Stimulated activated CD8-positive, alpha-beta memory T cell treated with anti-CD3 and anti-CD28 coated beads, Interleukin-12 subunit alpha, Interleukin-12 subunit beta, amount 100 ng/mL, for 24 hours (primary cell): ENCODE measurements at regions not wholly inside any gene's neighbourhood (a gene's known extent, or its start where the extent isn't known, plus 50 kb on each side); places are given as distances from the start of the nearest gene placed in this dataset.

ENCODE experiments used
- DNase-seq: peaks from one replicate; pipeline ENCODE4 v3.0.0-alpha.2; 2020; ENCODE audit errors: extremely low read depth

DNA sequence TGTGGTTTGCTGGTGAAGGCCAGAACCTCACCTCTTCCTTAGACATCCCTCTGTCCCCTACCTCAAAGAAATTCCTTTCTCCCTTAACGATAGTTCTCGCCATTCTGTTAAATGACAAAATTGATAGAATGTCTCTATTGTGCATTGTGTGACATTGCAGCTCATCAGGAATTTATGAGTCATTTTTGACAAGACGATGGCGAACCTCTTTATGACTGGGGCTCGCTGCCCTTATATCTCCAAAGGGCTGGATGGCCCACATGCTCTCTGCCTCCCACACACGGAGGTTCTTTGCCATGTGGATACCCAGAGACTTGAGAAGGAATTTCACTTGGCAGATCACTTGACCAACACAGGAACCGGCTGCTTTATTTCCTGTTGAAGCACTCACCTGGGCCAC is 66.8 kb upstream of the RPS6KA2 start:
- DNase-seq = no peak

DNA sequence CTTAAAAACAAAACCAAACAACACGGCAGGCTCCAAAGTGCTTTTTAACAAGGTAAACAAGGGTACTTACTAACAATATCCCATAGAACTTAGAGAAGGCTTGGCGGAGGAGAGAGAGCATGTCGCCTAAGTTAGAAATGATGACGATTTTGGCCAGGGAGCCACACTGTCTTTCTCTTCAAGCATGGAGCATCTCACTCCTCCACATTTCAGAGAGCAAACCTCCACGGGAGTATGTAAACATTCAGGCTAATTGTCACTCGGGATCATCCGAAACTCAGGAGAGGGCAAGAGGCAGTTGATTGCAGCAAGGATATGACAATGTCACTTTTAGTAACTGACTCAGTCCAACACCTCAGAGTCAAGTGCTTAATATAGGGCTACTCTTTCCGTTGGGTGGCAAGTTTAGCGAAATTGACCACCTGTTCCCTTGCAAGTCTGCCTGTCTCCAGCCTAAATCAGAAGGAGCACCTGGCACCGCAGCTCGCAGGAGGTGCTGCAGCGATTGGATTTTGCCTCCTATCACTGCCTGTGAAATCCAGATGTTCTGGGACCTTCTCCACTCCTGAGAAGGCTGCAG is 65.8 kb upstream of the RPS6KA2 start:
- no peak for DNase-seq

DNA sequence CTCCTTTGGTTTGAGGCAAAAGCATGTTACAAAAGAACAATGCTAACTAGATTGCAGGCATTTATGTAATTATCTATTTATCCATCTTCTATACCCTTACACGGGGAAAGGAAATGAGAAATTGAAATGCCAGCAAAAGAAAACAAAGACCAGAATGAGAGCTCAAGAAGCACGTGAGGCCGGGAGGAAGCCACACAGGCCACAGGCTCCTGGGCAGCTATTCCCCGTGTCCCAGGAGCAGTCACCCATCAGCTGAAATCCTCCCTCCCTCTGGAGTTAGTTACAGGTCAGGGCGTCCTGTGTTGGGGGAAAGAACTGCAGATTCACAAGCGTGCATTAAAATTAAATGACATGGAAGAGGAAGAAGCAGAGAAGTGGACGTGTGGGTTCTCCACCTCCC is 64.7 kb upstream of the RPS6KA2 start:
- no peak for DNase-seq

DNA sequence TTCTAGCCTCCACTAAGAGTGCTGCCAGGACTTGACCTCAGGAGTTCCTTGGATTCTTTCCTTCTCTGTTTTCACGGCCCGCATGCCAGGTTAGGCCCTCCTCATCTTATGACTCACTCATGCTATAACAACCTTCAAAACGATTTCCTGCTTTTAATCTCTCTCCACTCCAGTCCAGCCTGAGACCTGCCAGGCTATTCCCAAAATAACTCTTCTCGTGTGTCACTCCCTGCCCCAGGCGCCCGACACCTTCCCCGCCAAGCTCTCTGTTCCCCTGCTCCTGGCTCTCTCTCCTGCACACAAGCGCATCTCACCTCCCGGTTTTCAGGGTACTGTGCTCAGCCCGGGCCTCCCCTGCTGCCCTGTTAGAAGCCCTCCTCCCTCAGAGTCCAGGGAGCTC is 64.1 kb upstream of the RPS6KA2 start:
- no peak for DNase-seq

DNA sequence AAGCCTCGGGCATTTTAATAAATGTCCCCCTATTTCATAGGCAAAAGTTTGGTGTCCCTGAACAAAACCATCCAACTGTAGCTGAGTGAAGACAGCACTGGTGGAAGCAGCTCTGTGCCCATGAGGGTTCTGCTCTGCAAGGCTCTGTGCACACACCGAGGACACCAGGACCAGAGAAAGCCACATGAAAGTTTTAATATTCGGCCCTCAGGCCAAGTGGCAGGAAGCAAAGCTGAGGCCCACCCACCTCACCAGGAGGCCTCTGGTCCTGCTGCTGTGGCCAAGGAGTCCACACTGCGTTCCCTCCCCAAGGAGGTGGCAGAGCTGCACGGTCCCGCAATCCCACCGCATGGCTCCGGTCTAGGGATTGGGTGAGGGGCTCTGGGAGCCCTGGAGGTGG is 62.6 kb upstream of the RPS6KA2 start:
- DNase-seq = no peak

DNA sequence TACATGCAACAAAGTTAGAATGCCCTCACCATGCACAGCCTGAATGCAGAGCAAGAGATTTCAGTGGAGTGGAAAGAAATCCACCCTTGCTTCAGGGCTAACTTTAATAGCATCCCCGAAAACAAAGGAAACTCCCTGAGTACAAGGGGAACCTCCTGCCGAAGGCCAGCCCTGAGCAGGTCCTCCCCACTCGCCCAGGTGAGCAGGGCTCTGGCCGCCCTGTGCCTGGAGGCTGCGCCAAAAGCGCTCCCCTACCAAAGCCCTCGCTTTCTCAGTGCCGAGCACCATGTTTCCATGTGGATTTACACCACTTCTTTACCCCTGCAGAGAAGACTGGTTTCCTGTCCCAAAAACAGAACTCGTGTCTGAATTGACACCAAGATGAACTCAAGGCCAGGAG is 61.9 kb upstream of the RPS6KA2 start:
- DNase-seq = no peak

DNA sequence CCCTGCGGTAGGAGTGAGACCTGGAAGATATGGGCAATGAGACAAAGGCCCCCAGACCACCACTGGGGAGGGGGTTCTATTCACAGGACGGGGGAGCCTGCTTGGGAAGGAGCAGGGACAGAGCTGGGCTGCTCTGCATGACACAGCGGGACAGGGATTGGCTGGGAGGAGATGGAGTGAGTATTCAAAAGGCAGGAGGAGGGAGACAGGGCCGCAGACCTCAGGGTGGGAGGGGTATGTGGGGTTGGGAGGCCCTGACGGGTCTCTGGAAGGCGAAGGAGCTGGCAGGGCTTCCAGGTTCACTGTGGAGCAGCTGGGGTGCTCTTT is 60.8 kb upstream of the RPS6KA2 start:
- DNase-seq = no peak

DNA sequence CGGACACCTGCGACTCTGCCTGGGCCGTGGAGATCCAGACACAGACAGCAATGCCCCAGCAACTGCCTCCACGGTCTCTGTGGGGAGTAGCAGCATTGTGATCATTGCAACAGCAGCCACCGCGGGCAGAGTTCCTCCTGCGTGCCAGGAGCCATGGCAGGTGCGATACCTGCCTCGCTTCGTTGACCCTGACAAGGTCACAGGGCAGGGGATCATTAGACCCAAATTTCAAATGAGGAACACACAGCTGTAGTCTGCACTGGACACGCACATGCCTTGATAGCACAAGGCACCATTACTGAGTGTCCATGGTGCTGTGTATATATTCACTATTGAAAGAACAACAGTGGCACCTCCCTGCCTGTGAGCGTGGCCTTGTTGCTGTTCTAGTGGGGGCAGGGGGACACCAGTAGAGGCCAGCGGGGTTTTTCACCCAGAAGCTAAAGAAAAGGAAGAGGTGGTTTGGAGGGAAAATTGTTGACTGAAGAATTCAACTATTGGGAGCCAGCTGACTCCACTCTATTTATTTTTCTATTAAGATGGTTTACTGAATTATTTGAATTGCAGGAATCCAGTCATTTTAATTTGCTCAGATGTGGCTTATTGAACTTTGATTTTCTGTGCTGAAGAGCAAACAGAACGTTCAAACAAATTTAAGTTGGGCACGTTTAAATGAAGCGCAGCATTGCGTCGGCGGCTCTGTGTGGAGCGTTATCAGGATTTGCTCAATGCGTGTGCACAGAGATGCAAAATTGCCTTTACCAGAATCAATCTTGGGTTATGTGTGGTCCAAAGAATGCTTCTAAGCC is 60.2 kb upstream of the RPS6KA2 start:
- no peak for DNase-seq

DNA sequence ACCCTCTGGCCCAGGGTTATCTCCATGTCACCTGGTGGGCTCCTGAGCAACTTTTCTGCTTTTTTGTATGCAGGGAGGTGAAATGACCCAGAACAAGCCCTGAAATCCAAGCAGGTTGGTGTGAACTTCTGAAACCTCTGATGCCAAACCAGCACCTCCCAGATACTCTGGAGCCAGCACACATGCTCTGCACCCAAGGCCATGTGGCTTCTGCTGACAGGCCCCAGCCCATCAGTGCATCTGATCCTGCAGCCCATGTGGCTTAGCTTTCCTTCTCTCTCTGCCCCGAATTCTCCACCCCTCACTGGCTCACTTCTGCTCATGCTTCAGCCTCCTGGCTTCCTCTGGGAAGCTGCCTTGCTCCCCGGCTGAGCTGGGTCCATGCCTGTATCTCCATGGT is 59.3 kb upstream of the RPS6KA2 start:
- no peak for DNase-seq

DNA sequence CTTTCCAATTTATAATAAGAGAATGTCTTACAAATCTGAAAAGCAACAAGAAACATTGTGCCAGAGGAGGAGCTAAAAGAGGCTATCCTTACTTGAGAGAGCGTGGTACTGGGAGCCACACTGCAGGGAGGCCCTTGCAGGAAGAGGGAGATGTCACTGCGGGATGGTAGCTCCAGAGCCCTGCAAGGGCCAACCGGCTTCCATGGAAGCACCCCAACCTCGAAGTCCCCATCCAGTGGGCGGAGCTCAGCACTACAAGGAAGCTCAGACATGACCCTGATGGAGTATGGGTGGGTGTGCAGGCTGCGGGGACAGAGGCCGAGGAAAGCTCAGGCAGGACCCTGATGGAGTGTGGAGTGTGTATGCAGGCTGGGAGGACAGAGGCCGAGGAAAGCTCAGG is 57.8 kb upstream of the RPS6KA2 start:
- no peak for DNase-seq

DNA sequence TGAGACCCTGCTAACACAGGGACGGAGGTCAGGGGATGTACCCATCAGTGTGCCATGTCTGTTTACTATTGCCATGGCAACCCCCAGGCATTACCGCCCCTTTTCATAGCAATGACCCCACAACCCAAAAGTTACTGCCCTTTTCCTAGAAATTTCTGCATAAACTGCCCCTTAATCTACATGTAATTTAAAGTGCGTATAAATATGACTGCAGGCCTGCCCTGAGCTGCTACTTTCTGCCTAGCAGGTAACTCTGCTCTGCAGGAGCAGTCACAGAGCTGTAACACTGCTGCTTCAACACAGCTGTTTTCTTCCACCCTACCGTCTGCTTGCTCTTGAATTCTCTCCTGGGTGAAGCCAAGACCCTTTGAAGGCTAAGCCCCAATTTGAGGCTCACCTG is 57.1 kb upstream of the RPS6KA2 start:
- DNase-seq = no peak

DNA sequence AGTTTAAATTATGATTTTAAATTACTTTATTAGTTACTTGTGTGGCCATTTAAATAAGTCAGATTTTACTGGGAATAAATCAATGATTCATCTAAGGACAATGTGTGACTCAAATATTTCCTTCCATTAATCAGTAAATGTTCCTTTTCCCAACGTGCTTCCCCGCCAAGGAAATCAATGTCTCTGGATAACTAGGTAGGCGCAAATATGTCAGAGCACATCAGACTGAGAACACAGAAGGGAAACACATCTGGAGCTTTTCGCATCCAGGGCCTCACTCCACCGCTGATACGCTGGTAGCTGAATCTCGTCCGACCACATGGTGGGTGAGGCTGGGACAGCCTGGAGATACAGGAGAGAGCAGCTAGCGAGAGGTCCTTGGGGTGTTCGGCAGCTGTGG is 56.4 kb upstream of the RPS6KA2 start:
- DNase-seq = no peak

DNA sequence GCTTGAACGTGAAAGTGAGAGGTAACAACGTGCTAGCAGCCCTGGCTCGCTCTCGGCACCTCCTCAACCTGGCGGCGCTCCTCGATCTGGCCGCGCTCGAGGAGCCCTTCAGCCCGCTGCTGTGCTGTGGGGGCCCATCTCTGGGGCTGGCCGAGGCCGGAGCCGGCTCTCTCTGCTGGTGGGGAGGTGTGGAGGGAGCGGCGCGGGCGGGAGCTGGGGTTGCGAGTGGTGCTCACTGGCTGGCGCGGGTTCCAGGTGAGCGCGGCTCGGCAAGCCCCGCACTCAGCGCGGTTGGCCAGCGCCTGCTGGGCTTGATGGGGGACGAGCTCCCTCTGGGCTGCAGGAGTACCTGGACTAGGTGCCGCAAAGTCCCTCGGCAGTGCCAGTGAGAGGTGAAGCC is 52.5 kb upstream of the RPS6KA2 start:
- DNase-seq = no peak

DNA sequence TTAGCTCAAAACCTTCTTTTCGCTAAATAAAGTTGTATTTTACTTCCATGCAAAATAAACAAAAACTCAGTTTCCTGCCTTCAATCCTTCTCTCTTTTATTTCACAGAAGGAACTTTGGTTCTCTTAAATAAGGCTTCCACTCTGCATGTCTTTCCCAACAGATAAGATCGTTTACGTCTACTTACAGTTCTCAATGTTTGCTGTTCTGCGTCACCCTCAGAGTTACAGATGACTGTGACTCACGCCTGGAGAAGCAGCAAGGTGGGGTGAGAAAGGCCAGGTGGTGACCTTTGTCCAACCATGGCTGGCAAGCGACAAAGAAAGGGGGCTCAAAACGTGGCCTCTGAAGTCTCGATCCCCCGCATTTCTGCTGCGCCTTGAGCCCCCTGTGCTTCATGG is 51.4 kb upstream of the RPS6KA2 start:
- DNase-seq = no peak

DNA sequence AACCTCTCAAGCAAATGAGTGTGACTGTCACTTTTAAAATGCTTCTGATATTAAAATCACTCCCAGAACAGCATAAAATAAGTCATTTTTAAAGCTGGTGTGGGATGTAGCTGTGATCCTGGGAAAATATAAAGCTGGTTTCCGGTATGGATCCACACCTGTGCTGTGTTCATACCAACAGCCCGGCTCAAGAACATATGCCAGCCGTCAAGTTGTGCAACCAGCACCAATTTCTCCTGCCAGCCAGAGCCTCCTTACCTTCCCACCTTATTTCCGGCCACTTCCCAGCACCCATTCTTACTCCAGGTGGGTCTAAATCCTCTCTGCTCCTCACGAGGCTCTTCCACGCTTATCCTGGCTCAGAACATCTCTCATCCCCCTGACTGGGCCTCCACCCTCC is 50.9 kb upstream of the RPS6KA2 start:
- no peak for DNase-seq
